ENCODE measurements at regions not wholly inside any gene's neighbourhood (a gene's known extent, or its start where the extent isn't known, plus 50 kb on each side); places are given as distances from the start of the nearest gene placed in this dataset.
"Not testable (repeated sequence)": the region's sequence is repeated elsewhere in the genome, so short reads cannot be mapped to it uniquely, and the experiment has no call there.

- in situ Hi-C loops (cut with MboI; ENCODE audit: low sequenced_read_pairs), result no loop called here
Observed at GRCh38 chr14:53751650-53752049, 205.0 kb downstream of the BMP4 start.

- in situ Hi-C loops (cut with MboI; ENCODE audit: low sequenced_read_pairs), result no loop called here
Observed at GRCh38 chr14:53748691-53749090, 207.9 kb downstream of the BMP4 start.

GRCh38 chr14:53744857-53745256, 211.8 kb downstream of the BMP4 start:
- in situ Hi-C loops (cut with MboI; ENCODE audit: low sequenced_read_pairs), result no loop called here

- in situ Hi-C loops (cut with MboI; ENCODE audit: low sequenced_read_pairs), result no loop called here
Observed at GRCh38 chr14:53743371-53743770, 213.3 kb downstream of the BMP4 start.

GRCh38 chr14:53742233-53742620, 214.4 kb downstream of the BMP4 start:
- in situ Hi-C loops (cut with MboI; ENCODE audit: low sequenced_read_pairs), result no loop called here

- in situ Hi-C loops (cut with MboI; ENCODE audit: low sequenced_read_pairs), result no loop called here
Observed at GRCh38 chr14:53741479-53742232, 215.0 kb downstream of the BMP4 start.

GRCh38 chr14:53740570-53740969, 216.1 kb downstream of the BMP4 start:
- in situ Hi-C loops (cut with MboI; ENCODE audit: low sequenced_read_pairs), result no loop called here

GRCh38 chr14:53735916-53736315, 220.7 kb downstream of the BMP4 start:
- in situ Hi-C loops (cut with MboI; ENCODE audit: low sequenced_read_pairs), result no loop called here

- in situ Hi-C loops (cut with MboI; ENCODE audit: low sequenced_read_pairs), result no loop called here
Observed at GRCh38 chr14:53723221-53723620, 233.4 kb downstream of the BMP4 start.

- in situ Hi-C loops (cut with MboI; ENCODE audit: low sequenced_read_pairs), result no loop called here
Observed at GRCh38 chr14:53719536-53719935, 237.1 kb downstream of the BMP4 start.

- in situ Hi-C loops (cut with MboI; ENCODE audit: low sequenced_read_pairs), result no loop called here
Observed at GRCh38 chr14:53716578-53716977, 240.0 kb downstream of the BMP4 start.

GRCh38 chr14:53715193-53715721, 241.4 kb downstream of the BMP4 start:
- in situ Hi-C loops (cut with MboI; ENCODE audit: low sequenced_read_pairs), result no loop called here

- in situ Hi-C loops (cut with MboI; ENCODE audit: low sequenced_read_pairs), result no loop called here
Observed at GRCh38 chr14:53714495-53715192, 242.0 kb downstream of the BMP4 start.

GRCh38 chr14:53712901-53713300, 243.7 kb downstream of the BMP4 start:
- in situ Hi-C loops (cut with MboI; ENCODE audit: low sequenced_read_pairs), result not testable (repeated sequence)

GRCh38 chr14:53711205-53711604, 245.4 kb downstream of the BMP4 start:
- in situ Hi-C loops (cut with MboI; ENCODE audit: low sequenced_read_pairs), result no loop called here

- in situ Hi-C loops (cut with MboI; ENCODE audit: low sequenced_read_pairs), result no loop called here
Observed at GRCh38 chr14:53710615-53711014, 246.0 kb downstream of the BMP4 start.

GRCh38 chr14:53709381-53709780, 247.2 kb downstream of the BMP4 start:
- in situ Hi-C loops (cut with MboI; ENCODE audit: low sequenced_read_pairs), result no loop called here

GRCh38 chr14:53703457-53703856, 253.2 kb downstream of the BMP4 start:
- in situ Hi-C loops (cut with MboI; ENCODE audit: low sequenced_read_pairs), result no loop called here

- in situ Hi-C loops (cut with MboI; ENCODE audit: low sequenced_read_pairs), result no loop called here
Observed at GRCh38 chr14:53701108-53701875, 255.3 kb downstream of the BMP4 start.

GRCh38 chr14:53696217-53696965, 260.2 kb downstream of the BMP4 start:
- in situ Hi-C loops (cut with MboI; ENCODE audit: low sequenced_read_pairs), result no loop called here

All from HL-60/S4 treated with phorbol 12-myristate 13-acetate at 8.2 ng/mL for 4 days and 3 days (cell line).